SK-N-SH treated with all-trans-retinoic acid at 6 μM for 48 hours (cell line): ENCODE measurements at regions not wholly inside any gene's neighbourhood (a gene's known extent, or its start where the extent isn't known, plus 50 kb on each side); places are given as distances from the start of the nearest gene placed in this dataset.

Experiments
- ARNTL ChIP-seq: fragments of 450-650 bp; formaldehyde crosslinking; IDR thresholded peaks from 2 replicates; pipeline ENCODE4 v1.5.0; 2020; ENCODE audit warnings: low read depth, mild to moderate bottlenecking, moderate library complexity, borderline replicate concordance
- ZFP3 ChIP-seq: fragments of 250-450 bp; sonication (Bioruptor Pico); IDR thresholded peaks from 2 replicates; pipeline ENCODE4 v1.5.0; 2020; ENCODE audit warnings: mild to moderate bottlenecking, moderate library complexity

DNA sequence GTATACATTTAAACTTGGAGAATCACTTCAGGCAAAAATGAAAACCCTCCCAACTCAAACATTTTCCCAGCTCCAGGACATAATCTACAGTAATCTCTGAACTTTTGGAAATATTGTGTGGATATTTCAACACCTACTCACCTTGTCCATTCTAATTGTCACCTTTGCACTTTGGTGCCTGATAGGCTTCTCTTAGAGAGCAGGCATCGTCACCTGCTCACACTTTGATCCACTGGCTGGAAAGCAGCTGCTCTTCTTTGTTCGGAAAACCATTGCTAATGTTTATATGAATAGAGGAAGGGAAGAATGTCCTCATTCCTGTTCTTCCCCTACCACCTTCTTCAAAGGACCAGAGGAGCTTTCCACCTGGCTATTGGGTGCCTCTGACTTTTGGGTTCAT lies 411.2 kb downstream of the FGF9 start:
- TF ChIP-seq ZFP3 (CRISPR knock-in tag) = no peak
- no peak for TF ChIP-seq ARNTL
